AG09309 (cell line): ENCODE measurements at regions not wholly inside any gene's neighbourhood (a gene's known extent, or its start where the extent isn't known, plus 50 kb on each side); places are given as distances from the start of the nearest gene placed in this dataset.
A peak's percentile ranks its signal among the peaks of the same experiment; 100 is the strongest.

Experiments
- DNase-seq: peaks from one replicate; pipeline ENCODE4 v3.0.0-alpha.2; 2010; ENCODE audit warnings: low read depth
- H3K4me3 ChIP-seq: 2 replicates; pipeline ENCODE4 v1.5.1; 2011; ENCODE audit warnings: mild to moderate bottlenecking, low read depth, low read length, moderate library complexity; ENCODE audit not compliant: control insufficient read depth
- TF ChIP-seq, protein P1 (sequence below): IDR thresholded peaks from 2 replicates; pipeline ENCODE4 v1.5.1; 2011; ENCODE audit warnings: mild to moderate bottlenecking, low read depth, low read length, inconsistent platforms; ENCODE audit not compliant: insufficient read depth, control insufficient read depth; ENCODE audit errors: missing control alignments

DNA sequence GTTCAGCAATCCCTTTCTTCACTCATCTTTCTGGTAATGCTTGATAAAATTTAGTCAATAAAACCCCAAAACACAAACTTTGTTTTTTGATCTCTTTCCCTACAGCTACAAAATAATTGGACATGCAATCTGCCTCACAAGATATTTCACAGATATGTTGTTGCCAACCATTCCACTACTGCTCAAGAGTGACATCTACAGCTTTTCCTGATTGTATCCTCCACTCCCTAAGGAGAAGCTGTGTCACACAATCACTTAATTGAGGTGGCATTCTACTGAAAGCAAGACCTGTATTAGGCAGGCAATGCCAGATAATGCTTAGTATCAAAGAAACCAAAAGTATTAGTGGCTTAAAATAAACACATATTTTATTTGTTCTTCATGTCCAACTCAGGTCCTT, 1646.2 kb upstream of the SPRY2 start:
- DNase-seq: no peak
- TF ChIP-seq, protein P1, sequence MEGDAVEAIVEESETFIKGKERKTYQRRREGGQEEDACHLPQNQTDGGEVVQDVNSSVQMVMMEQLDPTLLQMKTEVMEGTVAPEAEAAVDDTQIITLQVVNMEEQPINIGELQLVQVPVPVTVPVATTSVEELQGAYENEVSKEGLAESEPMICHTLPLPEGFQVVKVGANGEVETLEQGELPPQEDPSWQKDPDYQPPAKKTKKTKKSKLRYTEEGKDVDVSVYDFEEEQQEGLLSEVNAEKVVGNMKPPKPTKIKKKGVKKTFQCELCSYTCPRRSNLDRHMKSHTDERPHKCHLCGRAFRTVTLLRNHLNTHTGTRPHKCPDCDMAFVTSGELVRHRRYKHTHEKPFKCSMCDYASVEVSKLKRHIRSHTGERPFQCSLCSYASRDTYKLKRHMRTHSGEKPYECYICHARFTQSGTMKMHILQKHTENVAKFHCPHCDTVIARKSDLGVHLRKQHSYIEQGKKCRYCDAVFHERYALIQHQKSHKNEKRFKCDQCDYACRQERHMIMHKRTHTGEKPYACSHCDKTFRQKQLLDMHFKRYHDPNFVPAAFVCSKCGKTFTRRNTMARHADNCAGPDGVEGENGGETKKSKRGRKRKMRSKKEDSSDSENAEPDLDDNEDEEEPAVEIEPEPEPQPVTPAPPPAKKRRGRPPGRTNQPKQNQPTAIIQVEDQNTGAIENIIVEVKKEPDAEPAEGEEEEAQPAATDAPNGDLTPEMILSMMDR: no peak
- no peak overlapping the region for H3K4me3 ChIP-seq

DNA sequence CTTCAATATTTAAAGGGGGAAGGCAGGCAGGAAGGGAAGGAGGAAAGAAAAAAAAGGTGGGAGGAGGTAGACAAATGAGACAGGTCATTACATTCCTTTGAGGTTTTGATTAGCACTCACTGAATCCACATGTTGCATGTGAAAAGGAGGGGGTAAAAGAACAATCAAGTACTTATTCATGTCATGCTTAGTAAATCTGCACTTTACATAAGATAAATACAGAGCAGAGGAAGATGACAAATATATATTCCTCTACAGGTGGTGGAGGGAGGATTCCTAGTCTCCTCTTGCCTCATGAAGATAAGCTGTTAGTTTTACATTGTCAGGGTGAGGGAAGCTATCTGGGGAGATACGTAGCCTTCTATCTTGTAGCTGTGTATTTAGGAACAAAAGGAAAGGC, 1645.4 kb upstream of the SPRY2 start:
- DNase-seq: no peak
- no peak overlapping the region for H3K4me3 ChIP-seq
- TF ChIP-seq, protein P1: no peak

DNA sequence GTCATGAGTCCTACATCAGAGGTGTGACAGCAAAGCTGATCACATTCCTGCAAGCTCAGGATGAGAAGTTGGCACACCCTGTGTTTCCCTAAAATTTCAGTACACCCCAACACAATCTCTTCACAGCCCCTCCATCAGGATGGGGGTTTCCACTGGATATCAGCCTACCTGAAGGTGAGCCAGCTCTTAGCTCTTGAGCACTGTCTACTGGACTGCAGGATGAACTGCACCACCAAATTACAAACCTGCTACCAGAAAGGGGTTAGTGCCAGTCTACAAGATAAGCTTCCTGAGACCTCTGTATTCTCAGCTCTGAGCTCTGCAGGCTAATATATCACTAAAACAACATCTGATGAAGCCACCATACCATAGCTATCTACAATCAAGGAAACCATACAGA, 1616.2 kb upstream of the SPRY2 start:
- TF ChIP-seq, protein P1: no peak
- DNase-seq: no peak

DNA sequence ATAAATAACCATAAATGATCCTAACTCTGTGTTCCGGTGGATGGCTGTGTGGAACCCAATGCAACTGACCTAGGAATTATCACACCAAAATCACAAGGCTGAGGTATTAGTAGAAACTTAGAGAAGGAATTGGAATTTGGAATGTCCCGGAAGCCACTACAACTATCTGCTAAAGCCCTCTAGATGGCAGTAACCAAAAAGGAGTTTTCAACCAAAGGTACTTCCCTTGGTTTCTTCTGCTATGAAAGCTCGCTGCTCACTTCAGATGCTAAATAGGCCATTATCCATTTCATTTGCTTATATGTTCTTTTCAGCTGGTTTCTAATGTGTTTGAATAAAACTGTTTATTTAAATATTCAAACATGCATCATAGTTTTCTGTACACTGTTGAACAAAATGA, 1589.1 kb upstream of the SPRY2 start:
- DNase-seq: no peak

More for the DNA sequence above, 1616.2 kb upstream of the SPRY2 start:
- H3K4me3 ChIP-seq: no peak overlapping the region

DNA sequence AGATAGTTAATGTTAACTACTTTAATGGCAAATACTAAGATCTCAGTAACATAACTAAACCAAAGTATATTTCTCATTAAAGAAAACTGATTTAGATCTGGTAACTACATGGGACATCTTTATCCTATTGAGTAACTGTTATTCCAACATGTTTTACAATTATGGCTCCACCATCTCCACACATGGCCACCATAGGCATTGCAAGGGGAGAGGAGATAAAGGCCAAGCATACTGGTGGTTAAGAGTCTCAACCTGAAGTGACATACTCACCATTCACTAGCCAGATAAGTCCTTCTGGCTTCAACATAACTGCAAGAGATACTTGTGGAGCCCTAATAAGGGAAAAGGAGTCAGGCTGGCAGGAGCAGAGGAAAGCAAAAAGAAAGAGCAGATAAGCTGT, 1586.4 kb upstream of the SPRY2 start:
- no peak for DNase-seq
- no peak overlapping the region for H3K4me3 ChIP-seq
- TF ChIP-seq, protein P1: no peak

More for the DNA sequence above, 1589.1 kb upstream of the SPRY2 start:
- TF ChIP-seq, protein P1: peak; percentile 19
- no peak overlapping the region for H3K4me3 ChIP-seq

DNA sequence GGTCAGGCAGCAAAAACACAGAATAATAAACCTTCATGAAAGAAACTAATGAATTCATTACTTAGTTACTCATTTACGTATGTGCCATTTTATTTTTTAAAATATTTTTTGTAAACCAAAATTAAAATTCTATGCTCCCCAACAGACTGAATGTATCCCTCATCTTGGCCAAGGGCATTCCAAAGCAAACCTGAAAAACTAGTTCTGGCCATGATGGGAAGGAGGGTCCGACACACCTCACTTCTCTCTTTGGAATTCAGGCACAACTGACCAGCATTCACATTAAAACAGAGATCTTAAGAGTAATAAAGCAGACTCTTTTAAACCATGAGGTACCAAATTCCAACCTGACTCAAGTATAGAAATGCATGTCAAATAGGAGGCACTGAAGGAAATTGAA, 1576.9 kb upstream of the SPRY2 start:
- TF ChIP-seq, protein P1: no peak
- no peak overlapping the region for H3K4me3 ChIP-seq
- no peak for DNase-seq

DNA sequence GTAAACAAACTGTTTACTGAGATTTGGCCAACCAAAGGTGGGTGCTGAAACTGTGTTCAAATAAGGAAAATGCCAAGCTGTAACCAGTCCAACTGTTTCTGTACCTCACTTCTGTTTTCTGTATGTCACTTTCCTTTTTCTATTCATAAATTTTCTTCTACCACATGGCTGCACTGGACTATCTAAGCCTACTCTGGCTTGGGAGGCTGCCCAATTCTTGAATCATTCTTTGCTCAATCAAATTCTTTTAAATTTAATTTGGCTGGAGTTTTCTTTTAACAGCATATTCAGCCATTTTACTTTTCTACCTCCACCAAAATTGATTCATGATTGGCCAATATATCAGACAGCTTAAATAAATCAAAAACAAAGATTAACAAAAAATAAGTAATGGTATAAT, 1575.5 kb upstream of the SPRY2 start:
- TF ChIP-seq, protein P1: no peak
- DNase-seq: no peak

More for the DNA sequence above, 1575.5 kb upstream of the SPRY2 start:
- H3K4me3 ChIP-seq: no peak overlapping the region
